ENCODE measurements at regions not wholly inside any gene's neighbourhood (a gene's known extent, or its start where the extent isn't known, plus 50 kb on each side); places are given as distances from the start of the nearest gene placed in this dataset.

- Histone ChIP-seq H2AFZ (no peak overlapping the region), H3K4me1 (ENCODE audit: insufficient read depth) (no peaks in the 10 kb centered on the region), H3K27me3 (no peaks in the 10 kb centered on the region), H4K20me1 (ENCODE audit: insufficient read depth, poor library complexity, severe bottlenecking) (no peaks in the 10 kb centered on the region), H3K4me2 (no peak overlapping the region), H3K9me3 (ENCODE audit: low read depth) (no peaks in the 10 kb centered on the region), H3K36me3 (replicated peaks; ENCODE audit: insufficient read depth, low read depth) (no peaks in the 10 kb centered on the region), H3K79me2 (no peaks in the 10 kb centered on the region), H3K9me2 (replicated peaks; ENCODE audit: insufficient read depth) (no peaks in the 10 kb centered on the region), H3K4me3 (no peak overlapping the region), H3K27ac (no peak overlapping the region)
- WGBS (ENCODE audit: low lambda C conversion rate, missing lambda C conversion rate), result 79% methylated on average over 25 of the region's 25 CpGs
- peak; percentile 29 for DNase-seq (ENCODE audit: low spot score)
- no peak for TF ChIP-seq EZH2phosphoT487 (IDR thresholded peaks at IDR 0.05; ENCODE audit: low read depth, severe bottlenecking, unreplicated experiment)
- TF ChIP-seq EZH2 (IDR thresholded peaks at IDR 0.05; ENCODE audit: borderline replicate concordance), result no peak
Observed at GRCh38 chr11:70580036-70580805, 181.9 kb downstream of the CTTN start.

- Histone ChIP-seq H3K4me1 (ENCODE audit: insufficient read depth) (no peaks in the 10 kb centered on the region), H3K4me3 (no peak overlapping the region), H3K27me3 (no peaks in the 10 kb centered on the region), H3K4me2 (no peak overlapping the region), H3K36me3 (replicated peaks; ENCODE audit: insufficient read depth, low read depth) (no peaks in the 10 kb centered on the region), H3K9me3 (ENCODE audit: low read depth) (no peaks in the 10 kb centered on the region), H3K9me2 (replicated peaks; ENCODE audit: insufficient read depth) (no peaks in the 10 kb centered on the region), H3K79me2 (no peaks in the 10 kb centered on the region), H2AFZ (no peak overlapping the region), H4K20me1 (ENCODE audit: insufficient read depth, poor library complexity, severe bottlenecking) (no peaks in the 10 kb centered on the region), H3K27ac (no peak overlapping the region)
- WGBS (ENCODE audit: low lambda C conversion rate, missing lambda C conversion rate), result 94% methylated on average over 25 of the region's 25 CpGs
- DNase-seq (ENCODE audit: low spot score), result no peak
- no peak for TF ChIP-seq EZH2 (IDR thresholded peaks at IDR 0.05; ENCODE audit: borderline replicate concordance)
- no peak for TF ChIP-seq CTCF (IDR thresholded peaks at IDR 0.05; ENCODE audit: poor library complexity)
- TF ChIP-seq EZH2phosphoT487 (IDR thresholded peaks at IDR 0.05; ENCODE audit: low read depth, severe bottlenecking, unreplicated experiment), result no peak
Observed at GRCh38 chr11:70581991-70582885, 183.9 kb downstream of the CTTN start.

- Histone ChIP-seq H3K9me3 (ENCODE audit: low read depth) (no peaks in the 10 kb centered on the region), H2AFZ (no peak overlapping the region), H3K36me3 (replicated peaks; ENCODE audit: insufficient read depth, low read depth) (no peaks in the 10 kb centered on the region), H3K27me3 (no peaks in the 10 kb centered on the region), H3K4me2 (no peak overlapping the region), H3K79me2 (no peaks in the 10 kb centered on the region), H3K4me3 (no peak overlapping the region), H3K27ac (no peak overlapping the region), H3K9me2 (replicated peaks; ENCODE audit: insufficient read depth) (no peaks in the 10 kb centered on the region), H4K20me1 (ENCODE audit: insufficient read depth, poor library complexity, severe bottlenecking) (no peaks in the 10 kb centered on the region), H3K4me1 (ENCODE audit: insufficient read depth) (no peaks in the 10 kb centered on the region)
- 85% methylated on average over 15 of the region's 15 CpGs for WGBS (ENCODE audit: low lambda C conversion rate, missing lambda C conversion rate)
- no peak for TF ChIP-seq CTCF (IDR thresholded peaks at IDR 0.05; ENCODE audit: poor library complexity)
- TF ChIP-seq EZH2 (IDR thresholded peaks at IDR 0.05; ENCODE audit: borderline replicate concordance), result no peak
- no peak for TF ChIP-seq EZH2phosphoT487 (IDR thresholded peaks at IDR 0.05; ENCODE audit: low read depth, severe bottlenecking, unreplicated experiment)
- DNase-seq (ENCODE audit: low spot score), result no peak
Observed at GRCh38 chr11:70582886-70583641, 184.7 kb downstream of the CTTN start.
